NCI-H2227 (cell line): ENCODE measurements at regions not wholly inside any gene's neighbourhood (a gene's known extent, or its start where the extent isn't known, plus 50 kb on each side); places are given as distances from the start of the nearest gene placed in this dataset.

ENCODE experiments used
- DNase-seq: peaks from one replicate; lab custom pipeline; 2025; ENCODE audit not compliant: unreplicated experiment; lab: John Stamatoyannopoulos, UW

DNA sequence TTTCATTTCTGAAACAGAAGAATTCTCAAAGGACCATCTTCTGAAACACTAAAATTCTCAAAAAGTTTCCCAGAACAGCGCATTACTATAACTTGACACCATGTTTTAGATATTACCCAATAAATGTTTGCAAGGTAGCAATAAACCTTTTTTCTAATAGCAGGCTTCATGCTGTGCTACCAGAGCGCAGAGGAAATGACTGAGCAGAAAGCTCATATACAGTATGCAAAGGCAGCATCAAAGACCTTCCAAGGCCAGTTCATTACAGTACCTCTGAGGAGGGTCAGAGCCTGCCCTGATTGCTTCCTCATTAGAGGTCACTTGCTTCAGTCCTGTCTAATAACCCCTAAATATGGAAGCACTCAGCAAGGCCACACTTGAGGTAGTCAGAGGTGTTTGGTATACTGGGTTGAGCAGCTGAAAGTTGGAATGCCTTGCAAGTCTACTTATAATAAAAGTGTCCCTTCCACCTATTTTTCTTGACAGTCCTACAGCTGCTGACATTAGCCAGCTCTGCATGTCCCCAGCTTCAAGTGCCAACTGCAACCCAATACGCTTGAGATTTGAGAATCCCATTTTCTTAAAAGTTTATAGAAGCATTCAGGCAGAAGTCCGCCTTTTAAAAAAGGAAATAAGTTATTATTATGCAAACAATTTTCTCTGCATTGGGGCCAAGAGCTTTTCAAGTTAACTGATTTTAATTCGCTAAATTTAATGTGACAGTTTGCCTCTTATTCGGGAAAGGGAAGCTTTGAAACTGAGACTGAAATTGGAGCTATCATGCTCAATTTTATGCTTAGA, 207.2 kb downstream of the ZC3H11B start:
- peak; percentile 19 for DNase-seq

DNA sequence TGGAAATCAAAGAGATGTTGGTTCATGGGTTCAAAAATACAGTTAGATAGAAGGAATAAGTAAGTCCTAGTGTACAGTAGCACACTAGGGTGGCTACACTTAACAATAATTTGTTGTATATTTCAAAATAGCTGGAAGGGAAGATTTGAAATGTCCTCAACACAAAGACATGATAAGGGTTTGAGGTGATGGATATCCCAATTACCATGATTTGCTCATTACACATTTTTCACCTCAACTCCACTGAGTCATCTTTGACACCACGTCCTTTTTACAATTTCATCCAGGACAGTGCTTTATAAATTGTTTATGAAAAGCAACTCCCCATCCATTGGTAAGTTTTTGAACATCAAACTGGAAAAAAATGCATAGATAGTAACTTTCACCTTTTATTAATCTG, 208.3 kb downstream of the ZC3H11B start:
- DNase-seq: no peak

DNA sequence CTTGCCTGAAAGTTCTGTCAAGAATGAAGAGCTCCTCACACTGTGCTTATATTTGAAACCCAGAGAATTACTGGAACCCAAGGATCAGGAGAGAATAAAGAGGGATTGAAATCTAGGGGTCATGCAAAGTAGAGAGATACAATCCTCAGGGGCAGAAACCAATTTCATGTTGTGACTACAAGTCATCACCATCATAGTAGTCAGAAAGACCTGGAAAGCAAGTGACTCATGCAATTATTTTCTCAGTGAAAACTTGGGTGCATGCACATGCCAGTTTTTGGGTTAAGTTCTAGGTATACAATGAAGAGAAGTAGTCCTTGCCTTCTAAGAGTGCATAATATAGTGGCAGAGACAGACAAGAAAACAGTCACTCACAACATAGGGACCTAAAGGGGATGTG, 210.0 kb downstream of the ZC3H11B start:
- DNase-seq: no peak

DNA sequence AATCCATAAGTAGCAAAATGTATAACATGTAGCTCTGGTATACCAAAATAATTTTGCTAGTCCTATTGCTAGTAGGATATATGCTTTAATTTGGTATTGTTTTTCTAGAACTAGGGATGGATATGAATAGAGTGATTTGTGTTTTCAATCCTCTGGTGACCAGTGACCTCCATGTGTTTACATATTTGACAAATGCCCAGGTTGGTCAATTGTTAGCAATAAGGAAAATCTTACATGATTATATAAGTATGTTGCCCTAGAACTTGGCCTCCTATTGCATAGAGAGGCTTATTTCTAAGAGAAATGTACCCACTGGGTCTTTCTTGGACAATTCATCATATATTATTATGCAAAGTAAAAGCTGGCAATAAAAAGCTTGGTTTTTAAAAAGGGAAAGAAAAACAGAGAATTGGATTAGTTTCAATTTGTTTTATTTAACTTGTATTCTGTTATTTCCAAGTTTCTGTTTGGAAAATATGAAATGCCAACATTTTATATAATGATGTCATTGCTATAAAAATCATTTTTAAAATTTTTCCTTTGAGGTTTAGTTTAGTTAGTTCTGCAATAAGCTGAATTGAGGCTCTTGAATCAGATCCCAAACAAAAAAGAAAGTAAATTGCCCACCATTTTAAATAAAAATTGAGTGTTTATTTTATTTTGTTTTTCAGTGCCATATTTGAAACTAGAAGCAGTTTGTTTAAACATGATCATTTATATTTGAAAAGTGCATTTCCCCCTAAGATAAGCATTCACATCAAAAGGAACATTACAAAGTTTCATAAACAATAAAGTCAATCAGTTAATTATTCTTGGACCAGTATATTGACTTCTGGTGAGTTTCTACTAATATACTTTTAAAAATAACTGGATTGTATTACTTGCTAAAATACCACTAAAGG, 210.9 kb downstream of the ZC3H11B start:
- no peak for DNase-seq

DNA sequence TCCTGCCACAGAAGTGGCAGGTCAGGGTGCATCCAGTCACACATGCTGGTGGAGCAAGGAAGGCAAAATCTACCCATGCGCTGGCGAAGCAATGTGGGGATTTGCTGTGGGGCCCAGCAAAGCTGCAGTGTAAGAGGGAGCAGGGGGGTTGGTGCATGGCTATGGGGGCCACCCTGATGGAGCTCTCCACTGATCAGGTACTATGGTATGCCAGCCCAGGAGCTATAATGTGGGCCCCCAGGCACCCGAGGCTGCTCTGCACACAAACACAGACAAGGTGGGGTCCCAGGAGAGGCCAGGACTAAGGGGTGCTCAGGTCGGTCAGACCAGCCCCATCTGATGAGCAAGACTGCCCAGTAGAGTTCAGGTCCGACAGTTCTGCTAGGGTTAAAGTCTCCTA, 213.5 kb downstream of the ZC3H11B start:
- no peak for DNase-seq

DNA sequence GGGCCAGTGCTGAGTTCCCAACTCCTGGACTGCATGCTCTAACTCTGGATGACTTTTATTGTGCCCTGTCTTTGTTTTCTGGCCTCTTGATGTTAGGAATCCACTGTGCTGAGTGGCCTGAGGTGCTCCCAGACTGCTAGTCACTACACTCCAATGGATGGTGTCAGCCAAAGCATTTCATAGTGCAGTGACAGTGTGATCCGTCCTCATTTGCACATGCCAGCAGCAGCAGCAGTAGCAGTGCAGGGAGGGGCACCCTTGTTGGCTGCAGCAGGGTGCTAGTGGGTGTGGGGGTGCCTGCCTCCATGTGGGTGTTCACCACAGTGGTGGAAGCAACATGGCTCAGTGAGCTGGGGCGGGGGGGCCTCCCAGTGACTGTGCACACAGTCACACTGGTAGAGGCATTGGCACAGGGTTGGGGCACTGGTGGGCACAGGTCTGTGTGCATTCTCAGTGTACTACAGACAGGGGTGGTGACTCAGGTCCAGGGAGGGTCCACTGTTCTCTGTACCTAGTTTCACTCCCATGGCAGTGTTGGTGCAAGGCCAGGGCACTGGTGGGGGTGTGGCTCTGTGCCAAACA, 214.0 kb downstream of the ZC3H11B start:
- DNase-seq: no peak

DNA sequence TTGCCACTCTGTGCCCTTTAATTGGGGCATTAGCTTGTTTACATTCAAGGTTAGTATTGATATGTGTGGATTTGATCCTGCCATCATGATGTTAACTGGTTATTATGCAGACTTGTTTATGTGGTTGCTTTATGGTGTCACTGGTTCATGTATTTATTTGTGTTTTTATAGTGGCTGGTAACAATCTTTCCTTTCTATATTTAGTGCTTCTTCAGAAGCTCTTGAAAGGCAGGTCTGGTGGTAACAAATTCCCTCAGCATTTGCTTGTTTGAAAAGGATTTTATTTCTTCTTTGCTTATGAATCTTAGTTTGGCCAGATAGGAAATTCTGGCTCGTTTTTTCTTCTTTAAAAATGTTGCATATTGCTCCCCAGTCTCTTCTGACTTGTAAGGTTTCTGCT, 215.4 kb downstream of the ZC3H11B start:
- no peak for DNase-seq

DNA sequence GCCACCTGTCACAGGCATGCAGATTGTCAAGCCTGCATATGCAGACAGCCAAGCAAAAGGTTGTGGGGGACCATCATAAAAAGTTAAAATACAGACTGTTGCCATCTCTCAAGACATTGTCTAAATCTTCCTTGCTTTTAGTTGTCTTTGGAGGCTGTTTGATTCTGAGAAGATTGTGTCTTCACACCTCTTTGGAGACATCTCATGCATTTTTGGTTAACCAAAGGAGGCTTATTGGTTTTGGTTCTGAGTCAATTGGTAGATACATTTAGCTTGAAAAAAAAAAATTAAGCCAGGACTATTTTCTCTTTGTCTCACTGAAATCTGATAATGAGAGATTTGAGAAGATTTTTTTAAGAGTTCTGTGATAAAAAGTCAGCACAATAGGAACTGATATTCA, 217.6 kb downstream of the LYPLAL1 start:
- no peak for DNase-seq

DNA sequence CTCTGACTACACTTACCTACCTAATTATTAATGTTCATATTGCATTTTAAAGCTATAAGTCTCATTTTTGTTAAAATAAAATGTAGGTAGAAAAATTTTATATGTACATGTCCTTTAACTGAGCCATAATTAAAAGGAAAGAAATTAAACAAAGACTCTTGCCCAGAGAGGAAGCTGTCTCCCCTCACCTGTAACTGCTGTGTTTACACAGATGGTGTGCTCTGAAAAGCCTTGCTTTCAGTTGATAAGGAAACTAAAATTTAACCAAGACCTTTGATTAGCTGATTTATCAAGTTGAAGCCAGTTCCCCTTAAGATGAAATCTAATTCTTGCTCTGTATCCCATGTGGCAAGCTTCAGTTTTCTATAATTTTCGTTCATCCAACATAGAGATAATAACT, 213.5 kb downstream of the LYPLAL1 start:
- no peak for DNase-seq

DNA sequence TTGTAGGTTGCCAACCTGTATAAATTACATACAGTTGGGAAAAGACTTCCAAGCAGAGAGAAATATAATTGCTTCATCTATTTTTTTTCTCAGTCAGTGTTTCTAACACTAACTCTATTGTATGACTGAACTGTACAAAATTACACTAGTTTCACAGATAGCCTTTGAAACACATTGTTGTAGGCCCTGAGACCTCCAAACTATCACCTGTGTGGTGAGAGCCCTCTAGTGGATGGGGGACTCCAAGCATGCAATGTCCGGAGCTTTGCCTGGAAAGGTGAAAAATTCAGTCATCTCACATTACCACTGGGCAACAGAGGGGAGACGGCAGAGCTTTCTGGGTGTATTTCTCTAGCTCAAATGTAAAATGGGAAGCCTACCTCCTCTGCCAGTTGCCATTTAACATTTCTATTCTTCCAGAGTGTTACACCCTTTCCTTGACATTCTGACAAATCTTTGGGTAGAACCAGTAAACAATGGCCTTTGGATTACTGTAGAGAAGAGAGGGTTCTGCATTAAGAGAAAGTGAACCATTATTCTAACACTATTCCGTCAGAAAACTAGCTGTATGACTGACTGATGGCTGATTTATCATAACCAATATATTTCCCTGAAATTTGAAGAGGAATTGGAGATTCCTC, 212.2 kb downstream of the LYPLAL1 start:
- peak; percentile 15 for DNase-seq

DNA sequence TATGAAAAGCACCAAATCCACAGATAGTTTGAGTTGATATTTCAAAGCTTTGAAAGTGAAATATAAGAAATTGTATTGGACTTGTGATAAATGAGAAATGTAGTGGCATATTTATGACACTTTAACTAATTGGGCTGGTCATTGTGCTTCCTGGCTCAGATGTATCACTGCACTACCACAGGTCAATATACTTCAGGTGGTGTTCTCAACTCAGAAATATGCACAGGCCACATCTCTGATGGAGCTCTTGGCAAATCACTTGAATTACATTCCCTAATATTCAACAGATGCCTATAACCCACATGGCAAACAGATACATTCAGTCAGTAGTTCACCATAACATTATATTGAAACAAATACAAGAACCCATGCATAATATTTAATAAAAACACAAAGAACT, 209.6 kb downstream of the LYPLAL1 start:
- DNase-seq: no peak

DNA sequence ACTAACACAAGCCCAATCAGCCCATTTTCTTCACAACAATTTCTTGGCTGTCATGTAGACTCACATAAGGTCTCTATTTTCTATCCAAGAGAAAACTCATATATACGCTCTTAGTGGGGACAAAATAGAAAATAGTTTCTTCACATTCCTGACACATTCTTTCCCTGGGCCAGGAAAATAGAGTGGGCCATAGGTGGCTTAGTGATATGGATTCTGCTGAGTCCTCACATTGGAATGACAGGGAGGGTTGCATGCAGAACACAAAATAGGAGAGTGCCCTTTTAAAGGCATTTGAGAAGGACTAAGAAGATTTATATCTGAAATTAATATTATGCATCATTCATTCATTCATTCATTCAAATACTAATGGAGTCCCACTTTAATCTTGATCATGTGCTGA, 207.7 kb downstream of the LYPLAL1 start:
- no peak for DNase-seq

DNA sequence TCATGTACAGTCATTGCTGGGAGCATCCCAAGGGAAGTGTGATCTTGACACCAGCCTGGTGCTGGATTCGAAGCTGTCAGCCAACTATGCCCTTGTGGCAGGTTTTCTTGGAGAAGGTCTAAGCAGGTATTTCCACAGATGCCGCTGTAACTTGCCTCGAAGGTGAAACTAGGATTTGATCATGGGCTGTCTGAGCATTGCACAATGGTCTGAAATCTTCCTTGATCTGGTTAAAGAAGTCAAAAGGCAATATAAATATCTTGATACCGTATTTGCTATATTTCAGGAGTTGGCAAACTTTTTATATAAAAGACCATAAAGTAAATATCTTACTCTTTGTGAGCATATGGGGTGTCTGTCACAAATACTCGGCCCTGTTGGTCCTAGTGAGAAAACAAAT, 206.8 kb downstream of the LYPLAL1 start:
- no peak for DNase-seq

DNA sequence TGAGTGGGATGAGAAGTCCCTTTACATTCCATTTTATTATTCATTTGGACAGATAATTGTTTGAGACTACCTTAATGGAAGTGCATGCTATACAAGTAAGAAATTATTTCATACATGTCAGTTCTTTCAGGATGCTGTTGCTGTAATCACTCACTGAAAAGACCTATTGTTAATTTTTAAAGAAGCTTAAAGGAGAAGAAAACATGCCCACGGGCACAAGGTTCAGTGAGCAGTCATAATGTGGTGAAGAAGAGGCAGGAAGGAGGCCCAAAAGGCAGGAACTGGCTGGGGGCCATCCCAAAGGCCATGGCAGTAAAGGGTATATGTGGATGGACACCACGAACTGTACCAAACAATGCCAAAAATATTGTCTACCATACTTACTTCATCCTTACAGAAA, 206.0 kb downstream of the LYPLAL1 start:
- DNase-seq: no peak

DNA sequence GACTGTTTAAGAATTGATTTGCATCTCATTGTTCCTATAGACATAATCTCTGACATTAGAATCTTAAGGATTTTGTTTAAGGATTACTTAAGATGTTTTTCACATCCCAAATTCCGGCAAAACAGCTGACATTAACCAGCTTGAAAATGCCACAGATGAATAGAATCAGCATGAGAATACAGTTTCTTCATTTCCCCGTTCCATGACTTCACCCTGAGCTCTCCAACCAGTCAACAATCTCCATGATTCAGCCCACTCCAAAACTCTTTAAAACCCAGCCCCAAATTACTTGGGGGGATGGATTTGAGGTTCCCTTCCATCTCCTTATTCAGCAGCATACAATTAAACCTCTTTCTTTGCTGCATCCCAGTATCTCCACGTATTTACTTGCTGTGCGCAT, 201.0 kb downstream of the LYPLAL1 start:
- no peak for DNase-seq

DNA sequence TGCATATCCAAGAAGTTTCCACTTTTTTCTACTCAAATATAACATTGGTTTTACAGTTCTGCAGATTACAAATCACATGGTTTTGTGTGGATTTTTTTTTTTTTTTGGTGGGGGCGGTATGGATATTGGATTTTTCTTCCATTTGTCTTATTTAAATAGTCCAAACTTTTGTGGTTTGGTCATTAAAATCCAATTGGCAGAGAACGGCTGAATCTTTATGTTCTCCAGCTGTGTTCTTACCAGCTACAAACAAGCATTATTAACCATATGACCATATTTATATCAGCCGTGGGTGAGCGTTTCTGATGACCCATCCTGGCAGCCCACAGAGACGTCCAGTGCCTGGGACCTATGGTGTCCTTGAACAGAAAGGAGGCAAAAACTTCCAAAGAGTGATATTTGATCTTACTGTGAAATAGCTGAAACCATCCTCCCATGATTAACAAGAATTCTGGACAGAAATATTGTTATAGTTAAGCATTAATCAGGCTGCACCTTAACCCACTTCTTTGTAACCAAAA, 200.4 kb downstream of the LYPLAL1 start:
- DNase-seq: no peak

DNA sequence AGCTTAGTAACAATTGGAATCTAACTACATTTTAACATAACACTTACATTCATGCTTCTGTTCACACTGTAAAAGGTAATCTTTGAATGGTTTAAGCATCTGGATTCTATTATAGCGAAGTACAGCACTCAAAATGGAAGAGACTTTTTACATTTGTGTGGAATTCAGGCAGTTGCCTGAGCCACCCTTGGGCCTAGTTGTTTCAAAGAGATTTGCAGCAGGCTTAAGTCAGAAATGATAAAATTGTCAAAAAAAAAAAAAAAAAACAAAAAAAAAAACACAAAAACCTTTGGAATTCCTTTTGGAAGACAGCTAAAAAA, 199.9 kb downstream of the LYPLAL1 start:
- no peak for DNase-seq

DNA sequence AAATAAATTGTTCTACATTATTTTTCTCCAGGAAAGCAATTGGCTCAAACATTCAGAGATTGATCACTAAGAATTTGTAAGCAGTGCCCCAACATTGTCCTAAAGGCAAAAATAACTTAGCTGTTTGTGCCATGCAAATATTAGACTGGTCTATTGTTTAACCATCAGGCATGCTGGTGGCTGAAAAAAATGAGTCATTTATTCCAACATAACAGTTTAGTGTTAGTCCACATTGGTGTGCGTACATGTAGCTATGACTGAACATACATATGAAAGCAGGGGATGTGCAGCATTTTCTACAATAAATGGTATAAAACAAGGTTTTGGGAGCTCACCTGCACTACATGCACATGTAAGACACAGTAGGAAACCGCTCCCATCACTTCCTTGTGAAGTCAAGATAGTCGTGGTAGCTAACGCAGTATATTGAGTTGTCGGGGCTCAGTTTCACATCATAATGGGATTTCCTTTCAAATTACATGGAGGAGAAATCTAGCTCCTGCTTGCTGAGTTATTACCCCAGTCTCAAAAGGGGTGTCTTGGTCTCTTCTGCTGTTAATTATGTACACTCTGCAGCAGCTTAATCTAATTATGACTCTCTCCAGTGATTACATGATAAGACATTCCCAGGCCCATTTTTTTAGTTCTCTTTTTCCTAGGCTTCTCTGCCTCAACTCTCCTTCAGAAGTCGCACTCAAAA, 199.4 kb downstream of the LYPLAL1 start:
- DNase-seq: no peak

DNA sequence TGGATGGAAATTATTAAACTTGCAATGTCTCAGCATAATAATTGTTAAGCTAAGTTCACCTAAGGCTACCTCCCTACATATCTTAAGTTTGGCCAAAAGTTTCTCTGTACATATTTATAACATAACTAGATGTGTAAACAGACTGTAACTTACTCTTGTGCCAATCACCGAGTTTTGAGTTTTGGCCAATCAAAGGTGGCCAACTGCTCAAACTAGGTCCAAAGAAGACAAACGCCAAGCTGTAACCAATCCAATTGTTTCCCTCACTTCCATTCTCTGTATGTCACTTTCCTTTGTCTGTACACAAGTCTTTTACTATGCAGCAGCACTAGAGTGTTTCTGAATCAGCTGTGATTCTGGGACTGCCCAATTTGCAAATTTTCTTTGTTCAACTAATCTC, 197.8 kb downstream of the LYPLAL1 start:
- DNase-seq: no peak

DNA sequence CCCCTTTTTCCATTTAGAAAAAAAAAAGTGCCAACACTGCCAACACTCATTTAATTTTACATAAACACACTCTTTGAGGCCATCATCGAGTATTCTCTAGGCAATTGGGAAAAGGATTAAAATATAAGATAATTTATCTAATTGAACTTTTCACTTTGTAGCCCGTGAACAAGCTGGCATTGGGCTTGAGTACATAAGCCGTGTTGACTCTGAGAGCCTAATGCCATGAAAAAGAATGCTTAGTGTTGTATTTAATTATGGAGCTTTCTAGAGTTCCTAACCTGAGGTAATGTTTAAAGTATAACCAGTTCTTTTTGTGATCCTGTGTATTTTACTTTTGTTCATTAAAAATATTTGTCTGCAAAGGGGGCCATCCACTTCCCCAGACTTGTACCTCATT, 193.8 kb downstream of the LYPLAL1 start:
- no peak for DNase-seq

DNA sequence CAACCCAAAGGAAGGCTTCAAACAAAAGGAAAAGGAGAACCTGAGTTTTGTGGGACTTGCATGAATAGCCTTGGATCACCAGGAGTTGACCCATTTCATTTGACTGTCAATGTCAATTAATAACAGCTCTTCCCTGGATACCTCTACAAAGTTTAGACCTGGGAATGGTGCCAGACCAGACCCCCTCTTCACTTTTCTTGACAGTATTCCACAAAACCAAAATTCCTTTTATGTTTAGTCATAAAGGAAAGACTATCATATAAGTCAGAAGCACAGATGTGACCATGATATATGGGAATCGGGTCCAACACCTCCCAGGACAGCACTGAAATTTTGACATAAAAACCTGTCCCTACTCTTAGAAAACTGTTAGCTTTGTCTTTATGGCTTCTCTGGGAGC, 191.8 kb downstream of the LYPLAL1 start:
- DNase-seq: no peak
